ENCODE measurements at regions not wholly inside any gene's neighbourhood (a gene's known extent, or its start where the extent isn't known, plus 50 kb on each side); places are given as distances from the start of the nearest gene placed in this dataset.

DNA sequence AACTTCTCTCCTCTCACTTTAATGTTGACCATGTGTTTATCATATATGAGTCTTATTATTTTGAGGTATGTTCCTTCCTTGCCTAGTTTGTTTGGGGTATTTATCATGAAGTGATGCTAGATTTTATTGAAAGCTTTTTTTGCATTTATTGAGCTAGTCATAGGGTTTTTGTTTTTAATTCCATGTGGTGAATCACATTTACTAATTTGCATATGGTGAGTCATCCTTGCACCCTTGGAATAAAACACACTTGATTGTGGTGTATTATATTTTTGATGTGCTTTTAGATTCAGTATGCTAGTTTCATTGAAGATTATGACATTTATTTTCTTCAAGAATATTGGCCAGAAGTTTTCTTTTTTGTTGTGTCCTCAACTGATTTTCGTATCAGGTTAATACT lies 464.6 kb downstream of the PCDH18 start:
- WGBS, 2 donors, result 61 to 67% methylated on average over 1 of the region's 1 CpG
- no peaks in the 10 kb centered on the region for H3K9me3 ChIP-seq
- H3K4me3 ChIP-seq, result no peak overlapping the region
- no peak overlapping the region for H3K27ac ChIP-seq
- no peaks in the 10 kb centered on the region for H3K27me3 ChIP-seq
- intact Hi-C loops (cut with DNase I), result no loop called here
- TF ChIP-seq, protein P1, sequence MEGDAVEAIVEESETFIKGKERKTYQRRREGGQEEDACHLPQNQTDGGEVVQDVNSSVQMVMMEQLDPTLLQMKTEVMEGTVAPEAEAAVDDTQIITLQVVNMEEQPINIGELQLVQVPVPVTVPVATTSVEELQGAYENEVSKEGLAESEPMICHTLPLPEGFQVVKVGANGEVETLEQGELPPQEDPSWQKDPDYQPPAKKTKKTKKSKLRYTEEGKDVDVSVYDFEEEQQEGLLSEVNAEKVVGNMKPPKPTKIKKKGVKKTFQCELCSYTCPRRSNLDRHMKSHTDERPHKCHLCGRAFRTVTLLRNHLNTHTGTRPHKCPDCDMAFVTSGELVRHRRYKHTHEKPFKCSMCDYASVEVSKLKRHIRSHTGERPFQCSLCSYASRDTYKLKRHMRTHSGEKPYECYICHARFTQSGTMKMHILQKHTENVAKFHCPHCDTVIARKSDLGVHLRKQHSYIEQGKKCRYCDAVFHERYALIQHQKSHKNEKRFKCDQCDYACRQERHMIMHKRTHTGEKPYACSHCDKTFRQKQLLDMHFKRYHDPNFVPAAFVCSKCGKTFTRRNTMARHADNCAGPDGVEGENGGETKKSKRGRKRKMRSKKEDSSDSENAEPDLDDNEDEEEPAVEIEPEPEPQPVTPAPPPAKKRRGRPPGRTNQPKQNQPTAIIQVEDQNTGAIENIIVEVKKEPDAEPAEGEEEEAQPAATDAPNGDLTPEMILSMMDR (IDR thresholded peaks at IDR 0.05), result no peak
- ATAC-seq (no peak), FAIRE-seq (no peak), DNase-seq (no peak)
- no peaks in the 10 kb centered on the region for H3K36me3 ChIP-seq
- H3K4me1 ChIP-seq, result no peaks in the 10 kb centered on the region

DNA sequence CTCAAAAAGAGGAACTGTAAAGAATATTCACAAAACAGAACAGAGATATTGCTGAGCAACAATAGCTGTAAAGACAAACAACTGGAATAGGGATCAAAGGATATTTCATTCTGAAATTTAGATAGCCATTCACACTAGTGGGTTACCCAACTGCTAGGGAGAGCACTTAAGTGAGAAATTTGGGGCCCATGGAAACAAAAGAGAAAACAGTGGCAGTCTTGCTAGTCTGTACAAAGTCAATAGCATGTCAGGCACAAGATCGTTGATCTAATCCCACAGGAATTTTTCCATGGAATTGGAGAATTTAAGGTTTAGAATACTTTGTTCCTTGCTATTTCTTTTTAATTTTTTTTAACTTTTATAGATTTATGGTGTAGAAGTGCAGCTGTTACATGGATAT lies 467.0 kb downstream of the PCDH18 start:
- TF ChIP-seq, protein P1 (IDR thresholded peaks at IDR 0.05), result no peak
- no peak for FAIRE-seq
- H3K27ac ChIP-seq, result no peak overlapping the region
- no peak for ATAC-seq
- H3K36me3 ChIP-seq, result no peaks in the 10 kb centered on the region
- intact Hi-C loops (cut with DNase I), result no loop called here
- H3K4me3 ChIP-seq, result no peak overlapping the region
- DNase-seq, result no peak
- WGBS, 2 donors, result 25 to 26% methylated on average over 1 of the region's 1 CpG
- no peaks in the 10 kb centered on the region for H3K9me3 ChIP-seq
- H3K4me1 ChIP-seq, result no peaks in the 10 kb centered on the region
- H3K27me3 ChIP-seq, result no peaks in the 10 kb centered on the region

- FAIRE-seq, result no peak
- Histone ChIP-seq H3K4me1 (no peaks in the 10 kb centered on the region), H3K27ac (no peak overlapping the region), H3K4me3 (no peak overlapping the region), H3K27me3 (no peaks in the 10 kb centered on the region), H3K36me3 (no peaks in the 10 kb centered on the region), H3K9me3 (no peaks in the 10 kb centered on the region)
- 44 to 51% methylated on average over 2 of the region's 2 CpGs for WGBS, 2 donors
- ATAC-seq, result no peak
- intact Hi-C loops (cut with DNase I), result no loop called here
- TF ChIP-seq, protein P1 (IDR thresholded peaks at IDR 0.05), result no peak
- no peak for DNase-seq
Observed at GRCh38 chr4:137063961-137064360, 468.3 kb downstream of the PCDH18 start.

DNA sequence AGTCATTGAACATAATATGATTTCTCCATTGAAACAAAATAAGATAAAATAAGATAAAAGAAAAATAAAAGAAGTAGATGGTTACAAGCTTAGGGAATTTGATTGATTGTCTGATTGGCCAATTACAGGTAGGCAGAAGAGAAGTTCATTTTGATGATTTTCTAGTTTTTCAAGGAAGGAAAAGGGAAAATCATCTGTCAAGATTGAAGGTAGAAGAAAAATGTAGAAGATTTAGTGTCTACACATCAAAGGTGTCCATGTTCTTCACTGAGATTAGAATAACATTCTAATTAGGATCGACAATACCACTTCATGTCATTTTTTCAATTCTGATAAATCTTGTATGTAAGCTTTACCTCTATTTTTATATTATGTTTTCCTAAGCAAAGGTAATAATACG lies 489.1 kb downstream of the PCDH18 start:
- H3K27me3 ChIP-seq, result no peaks in the 10 kb centered on the region
- no peaks in the 10 kb centered on the region for H3K9me3 ChIP-seq
- TF ChIP-seq, protein P1 (IDR thresholded peaks at IDR 0.05), result no peak
- no peaks in the 10 kb centered on the region for H3K4me1 ChIP-seq
- H3K27ac ChIP-seq, result no peak overlapping the region
- ATAC-seq (no peak), DNase-seq (no peak), FAIRE-seq (no peak)
- no peaks in the 10 kb centered on the region for H3K36me3 ChIP-seq
- 55 to 70% methylated on average over 2 of the region's 2 CpGs for WGBS, 2 donors
- H3K4me3 ChIP-seq, result no peak overlapping the region
- intact Hi-C loops (cut with DNase I), result no loop called here

- Histone ChIP-seq H3K4me1 (no peaks in the 10 kb centered on the region), H3K4me3 (no peak overlapping the region), H3K9me3 (no peaks in the 10 kb centered on the region), H3K36me3 (no peaks in the 10 kb centered on the region), H3K27me3 (no peaks in the 10 kb centered on the region), H3K27ac (no peak overlapping the region)
- no peak for ATAC-seq
- TF ChIP-seq, protein P1 (IDR thresholded peaks at IDR 0.05), result no peak
- DNase-seq, result no peak
- WGBS, 2 donors, result 16 to 19% methylated on average over 3 of the region's 3 CpGs
- intact Hi-C loops (cut with DNase I), result no loop called here
- no peak for FAIRE-seq
Observed at GRCh38 chr4:137039370-137039769, 492.9 kb downstream of the PCDH18 start.
